Prostate gland (tissue), 2 donors: ENCODE measurements at regions not wholly inside any gene's neighbourhood (a gene's known extent, or its start where the extent isn't known, plus 50 kb on each side); places are given as distances from the start of the nearest gene placed in this dataset.
"Not testable (repeated sequence)": the region's sequence is repeated elsewhere in the genome, so short reads cannot be mapped to it uniquely, and the experiment has no call there.

Experiments
- DNase-seq: peaks from one replicate; pipeline ENCODE4 v3.0.0-alpha.2; 2019; ENCODE audit warnings: low spot score
- H3K27ac ChIP-seq, 2 donors: fragments of 200-600 bp; sonication (generic); 2 replicates each; pipeline ENCODE4 v1.5.1; 2017 to 2019
- H3K27me3 ChIP-seq: fragments of 200-600 bp; sonication (generic); replicated peaks from 2 replicates; pipeline ENCODE4 v1.5.1; 2019; ENCODE audit not compliant: insufficient read depth
- H3K36me3 ChIP-seq, 2 donors: fragments of 200-600 bp; sonication (generic); 1 replicate in 1 of 2; 2 replicates in 1 of 2; pipeline versions ENCODE4 v1.5.1 to v1.8.1; 2017 to 2019
- H3K4me1 ChIP-seq: fragments of 200-600 bp; sonication (generic); replicated peaks from 2 replicates; pipeline ENCODE4 v1.5.1; 2019
- H3K4me3 ChIP-seq, 2 donors: fragments of 200-600 bp; sonication (generic); 2 replicates each; pipeline ENCODE4 v1.5.1; 2017 to 2019
- H3K9me3 ChIP-seq: fragments of 200-600 bp; sonication (generic); 2 replicates; pipeline ENCODE4 v1.5.1; 2017
- CTCF ChIP-seq, 4 experiments: fragments of 200-600 bp in 2 of 4; fragments of 450-650 bp in 2 of 4; sonication (generic) in 2 of 4; IDR thresholded peaks; 1 replicate in 3 of 4; 2 replicates in 1 of 4; pipeline ENCODE4 v1.5.1; 2016 to 2019; ENCODE audit warnings: antibody characterized with exemption in 4 of 4, mild to moderate bottlenecking in 2 of 4, moderate library complexity in 2 of 4
- POLR2A ChIP-seq: fragments of 450-650 bp; IDR thresholded peaks from one replicate; pipeline ENCODE4 v1.6.1; 2016; ENCODE audit warnings: antibody characterized with exemption, mild to moderate bottlenecking
- POLR2AphosphoS5 ChIP-seq: sonication (generic); formaldehyde crosslinking; IDR thresholded peaks from one replicate; pipeline ENCODE4 v1.6.1; 2017; ENCODE audit warnings: antibody characterized with exemption
- WGBS: methylation state at CpG from one replicate; pipeline ENCODE4 v1.1.5; 2018; 5-methylcytosine and 5-hydroxymethylcytosine counted together
- intact Hi-C: fragments of 100-400 bp; cut with DNase I; formaldehyde crosslinking; loops from one replicate; pipeline ENCODE4 v1.14.2; 2022

- H3K36me3 ChIP-seq, H3K4me1 ChIP-seq, DNase-seq, H3K27ac ChIP-seq, intact Hi-C loops, H3K9me3 ChIP-seq, H3K27me3 ChIP-seq, H3K4me3 ChIP-seq: not testable (repeated sequence)
- 82% methylated on average over 2 of the region's 2 CpGs for WGBS
Measured at GRCh38 chr4:52157071-52157470, 106.0 kb downstream of the SPATA18 start.

- intact Hi-C loops: no loop called here
- Histone ChIP-seq H3K4me3 (no peak overlapping the region), H3K9me3 (no peaks in the 10 kb centered on the region), H3K4me1 (no peaks in the 10 kb centered on the region), H3K36me3 (no peaks in the 10 kb centered on the region), H3K27ac (no peak overlapping the region), H3K27me3 (no peaks in the 10 kb centered on the region)
- WGBS: 37% methylated on average over 4 of the region's 4 CpGs
- TF ChIP-seq CTCF (IDR thresholded peaks at IDR 0.05): no peak
- TF ChIP-seq POLR2A: no peak
- no peak for TF ChIP-seq POLR2AphosphoS5
- no peak for DNase-seq
Measured at GRCh38 chr4:52157641-52158316, 106.7 kb downstream of the SPATA18 start.

GRCh38 chr4:52160859-52161258 lies 109.8 kb downstream of the SPATA18 start:
- Histone ChIP-seq H3K27me3 (no peaks in the 10 kb centered on the region), H3K4me1 (no peaks in the 10 kb centered on the region), H3K36me3 (no peaks in the 10 kb centered on the region), H3K9me3 (no peaks in the 10 kb centered on the region), H3K27ac (no peak overlapping the region), H3K4me3 (no peak overlapping the region)
- no peak for TF ChIP-seq POLR2A
- no peak for TF ChIP-seq CTCF (IDR thresholded peaks at IDR 0.05)
- TF ChIP-seq POLR2AphosphoS5: no peak
- intact Hi-C loops: no loop called here
- whole genome bisulfite sequencing: 21% methylated on average over 4 of the region's 4 CpGs
- no peak for DNase-seq

GRCh38 chr4:52164116-52164515 lies 113.0 kb downstream of the SPATA18 start:
- Histone ChIP-seq H3K4me1 (no peaks in the 10 kb centered on the region), H3K27me3 (no peaks in the 10 kb centered on the region), H3K36me3 (no peaks in the 10 kb centered on the region), H3K9me3 (no peaks in the 10 kb centered on the region), H3K27ac (no peak overlapping the region), H3K4me3 (no peak overlapping the region)
- TF ChIP-seq CTCF (IDR thresholded peaks at IDR 0.05) (no peak), POLR2A (no peak), POLR2AphosphoS5 (no peak)
- intact Hi-C loops: no loop called here
- 59% methylated on average over 1 of the region's 1 CpG for WGBS
- no peak for DNase-seq

GRCh38 chr4:52172166-52172565 lies 121.1 kb downstream of the SPATA18 start:
- Histone ChIP-seq H3K9me3 (no peaks in the 10 kb centered on the region), H3K4me3 (no peak overlapping the region), H3K36me3 (no peaks in the 10 kb centered on the region), H3K27ac (no peak overlapping the region), H3K4me1 (no peaks in the 10 kb centered on the region), H3K27me3 (no peaks in the 10 kb centered on the region)
- intact Hi-C loops: no loop called here
- no peak for DNase-seq
- WGBS: 71% methylated on average over 1 of the region's 1 CpG
- no peak for TF ChIP-seq CTCF (IDR thresholded peaks at IDR 0.05)
- TF ChIP-seq POLR2AphosphoS5: no peak
- no peak for TF ChIP-seq POLR2A
